GM18951 (cell line): ENCODE measurements at regions not wholly inside any gene's neighbourhood (a gene's known extent, or its start where the extent isn't known, plus 50 kb on each side); places are given as distances from the start of the nearest gene placed in this dataset.

ENCODE experiments used
- POLR2A ChIP-seq: IDR thresholded peaks from 4 replicates; pipeline ENCODE4 v1.6.1; 2011; ENCODE audit warnings: mild to moderate bottlenecking; ENCODE audit not compliant: insufficient read length, insufficient read depth; ENCODE audit errors: extremely low read depth
- in situ Hi-C: fragments of 300-500 bp; cut with MboI; formaldehyde crosslinking; loops from one replicate; pipeline ENCODE4 v1.12.0; 2022; ENCODE audit warnings: low sequenced_read_pairs, mixed read lengths, inconsistent platforms; ENCODE audit not compliant: unreplicated experiment

DNA sequence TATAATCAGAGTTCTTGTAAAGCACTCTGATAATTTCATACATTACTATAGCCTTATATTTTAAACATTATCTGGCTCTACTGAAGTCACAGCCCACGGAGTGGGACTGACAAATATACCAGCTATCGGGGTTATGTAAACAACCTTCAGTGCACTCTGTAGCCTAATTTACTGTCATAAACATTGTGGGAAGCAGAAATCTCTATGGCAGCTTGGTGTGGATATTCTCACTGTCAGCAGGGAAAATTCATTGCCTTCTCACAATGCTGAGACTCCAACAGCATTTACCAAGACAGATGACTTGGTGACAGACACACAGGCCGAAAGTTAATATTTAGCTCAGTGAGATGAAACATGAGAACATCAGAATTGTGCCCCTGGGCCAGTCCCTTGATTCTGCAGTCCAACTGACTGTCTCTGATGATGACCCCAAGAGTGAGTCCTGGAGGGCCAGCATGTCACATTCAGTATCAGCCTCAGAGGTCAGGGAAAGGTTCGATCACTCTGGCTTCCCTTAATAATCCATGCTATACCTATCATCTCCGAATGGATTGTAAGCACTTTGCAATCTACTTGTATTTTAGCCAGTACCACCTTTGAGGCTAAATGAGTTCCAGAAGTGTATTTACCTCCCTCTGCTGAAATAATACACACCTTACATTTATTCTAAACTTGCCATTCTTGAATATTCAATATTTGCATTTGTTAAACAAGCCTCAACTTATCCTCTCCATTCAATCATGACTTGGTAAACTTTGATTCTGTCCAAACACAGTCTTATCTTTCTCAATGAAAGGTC is 146.2 kb upstream of the OSR1 start:
- in situ Hi-C loops: no loop called here

DNA sequence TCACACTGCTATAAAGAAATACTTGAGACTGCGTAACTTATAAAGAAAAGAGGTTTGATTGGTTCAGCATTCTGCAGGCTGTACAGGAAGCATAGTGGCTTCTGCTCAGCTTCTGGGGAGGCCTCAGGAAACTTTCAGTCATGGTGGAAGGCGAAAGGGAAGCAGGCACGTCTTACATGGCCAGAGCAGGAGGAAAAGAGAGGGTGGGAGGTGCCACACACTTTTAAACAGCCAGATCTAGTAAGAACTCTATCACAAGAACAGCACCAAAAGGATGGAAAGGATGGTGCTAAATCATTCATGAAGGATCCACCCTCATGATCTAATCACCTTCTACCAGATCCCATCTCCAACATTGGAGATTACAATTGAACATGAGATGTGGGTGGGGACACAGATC is 145.5 kb upstream of the OSR1 start:
- in situ Hi-C loops: no loop called here
- TF ChIP-seq POLR2A: no peak

More for the DNA sequence above, 146.2 kb upstream of the OSR1 start:
- no peak for TF ChIP-seq POLR2A

DNA sequence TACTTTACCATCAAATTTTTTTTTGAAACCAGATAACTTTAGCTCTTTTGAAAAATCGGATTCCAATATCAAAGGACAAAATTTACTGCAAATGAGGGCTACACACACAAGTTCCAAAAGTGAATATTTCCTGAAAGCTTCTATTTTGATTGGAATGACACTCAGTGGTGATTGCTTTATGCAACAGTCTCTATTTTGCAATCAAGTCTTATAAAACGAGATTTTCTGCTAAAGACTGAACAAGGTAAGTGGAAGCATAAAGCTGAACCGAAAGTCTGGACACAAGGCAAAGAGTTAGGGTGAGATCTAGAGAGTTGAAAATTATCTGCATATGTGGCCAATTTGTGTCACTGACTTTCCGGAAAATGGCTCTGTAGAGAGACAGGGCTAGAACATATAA is 145.0 kb upstream of the OSR1 start:
- in situ Hi-C loops: no loop called here
- no peak for TF ChIP-seq POLR2A

DNA sequence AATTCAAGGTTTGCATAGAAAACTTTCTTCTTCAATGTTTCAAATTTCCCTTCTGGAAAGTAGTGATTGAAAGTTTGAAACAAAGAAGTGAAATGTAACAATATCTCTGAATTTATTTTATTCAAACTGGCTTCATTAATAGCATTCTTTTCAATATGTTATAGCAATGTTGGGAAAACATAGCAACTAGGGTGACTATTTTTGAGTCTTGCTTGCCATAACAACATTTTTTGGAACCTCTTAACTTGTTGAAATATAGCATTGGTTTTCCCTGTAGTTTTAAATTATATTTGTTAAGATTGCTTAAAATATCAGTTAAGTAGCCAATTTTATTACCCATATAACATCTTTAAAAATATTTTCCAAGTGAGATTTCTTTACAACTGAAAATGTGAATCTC is 141.7 kb upstream of the OSR1 start:
- in situ Hi-C loops: no loop called here
- TF ChIP-seq POLR2A: no peak

- in situ Hi-C loops: no loop called here
- no peak for TF ChIP-seq POLR2A
These were observed 138.2 kb upstream of the OSR1 start for GRCh38 chr2:19496646-19497045.

DNA sequence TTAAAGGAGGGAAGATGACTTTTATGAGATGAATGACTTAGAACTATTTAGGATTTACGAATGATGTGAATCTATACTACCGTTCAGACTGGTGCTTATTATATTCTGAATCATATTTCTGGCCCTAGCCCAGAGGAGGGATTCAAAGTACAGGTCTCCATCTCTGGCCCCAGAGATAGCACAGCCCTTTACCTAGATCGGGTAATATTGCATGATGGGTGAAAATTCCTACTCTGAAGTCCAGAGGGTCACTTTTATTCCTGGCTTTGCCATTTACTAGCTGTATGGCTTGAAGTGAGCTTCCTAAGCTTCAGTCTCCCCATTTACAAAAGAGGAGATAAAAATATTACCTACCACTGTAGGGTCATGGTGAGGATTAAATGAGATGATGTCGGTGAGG is 135.8 kb upstream of the OSR1 start:
- in situ Hi-C loops: no loop called here
- TF ChIP-seq POLR2A: no peak

- in situ Hi-C loops: no loop called here
- TF ChIP-seq POLR2A: no peak
These were observed 133.4 kb upstream of the OSR1 start for GRCh38 chr2:19491796-19492195.

DNA sequence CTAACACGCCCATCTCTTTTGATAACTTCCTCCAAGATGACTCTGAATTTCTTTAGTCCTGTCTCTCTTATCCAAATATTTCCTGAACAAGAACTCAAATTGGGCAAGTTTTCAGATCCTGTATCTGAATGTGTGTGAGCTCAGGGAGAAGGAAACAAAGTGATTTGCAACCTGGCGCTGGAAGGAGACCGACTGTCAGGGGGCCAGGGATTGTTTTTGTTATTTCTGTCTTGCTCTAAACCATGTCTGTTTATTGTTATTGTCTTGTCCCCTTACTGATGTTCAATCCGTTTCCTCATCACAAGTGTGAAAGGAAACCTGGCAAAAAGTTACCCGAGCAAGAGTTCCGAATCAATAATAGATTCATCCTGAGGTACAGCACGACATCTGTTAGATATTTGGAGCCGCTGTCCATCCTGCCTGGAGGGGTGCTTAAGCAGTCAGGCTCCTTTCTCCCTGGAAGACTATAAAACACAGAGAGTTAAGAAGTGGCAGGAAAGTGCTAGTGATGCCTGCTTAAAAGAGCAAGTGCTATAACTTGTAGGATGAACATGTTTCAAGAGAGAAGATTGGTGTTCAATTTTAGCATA is 132.5 kb upstream of the OSR1 start:
- no peak for TF ChIP-seq POLR2A
- in situ Hi-C loops: no loop called here

GRCh38 chr2:19488009-19488691 is 129.7 kb upstream of the OSR1 start:
- in situ Hi-C loops: no loop called here
- no peak for TF ChIP-seq POLR2A

GRCh38 chr2:19484736-19485135 is 126.3 kb upstream of the OSR1 start:
- no peak for TF ChIP-seq POLR2A
- in situ Hi-C loops: no loop called here

GRCh38 chr2:19480673-19481072 is 122.2 kb upstream of the OSR1 start:
- in situ Hi-C loops: no loop called here

DNA sequence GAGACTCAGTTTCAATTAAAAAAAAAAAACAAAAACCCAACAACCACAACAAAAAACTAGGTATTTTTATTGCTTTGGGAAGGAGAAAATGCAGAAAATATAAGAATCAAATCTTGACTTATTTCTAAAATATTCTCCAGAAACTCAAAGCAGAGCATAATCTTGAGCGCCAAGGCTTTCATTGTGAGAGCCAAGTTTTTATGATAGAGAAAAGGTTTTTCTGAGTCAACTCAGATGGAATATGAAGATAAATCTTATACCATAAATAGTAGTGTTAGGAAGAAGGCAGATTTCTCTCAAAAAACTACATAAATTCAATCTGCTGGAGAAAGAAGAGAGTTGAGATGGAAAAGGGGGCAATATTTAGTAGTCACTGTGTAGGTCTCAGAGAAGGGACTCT is 121.2 kb upstream of the OSR1 start:
- TF ChIP-seq POLR2A: no peak
- in situ Hi-C loops: no loop called here

More at GRCh38 chr2:19480673-19481072, 122.2 kb upstream of the OSR1 start:
- TF ChIP-seq POLR2A: no peak

DNA sequence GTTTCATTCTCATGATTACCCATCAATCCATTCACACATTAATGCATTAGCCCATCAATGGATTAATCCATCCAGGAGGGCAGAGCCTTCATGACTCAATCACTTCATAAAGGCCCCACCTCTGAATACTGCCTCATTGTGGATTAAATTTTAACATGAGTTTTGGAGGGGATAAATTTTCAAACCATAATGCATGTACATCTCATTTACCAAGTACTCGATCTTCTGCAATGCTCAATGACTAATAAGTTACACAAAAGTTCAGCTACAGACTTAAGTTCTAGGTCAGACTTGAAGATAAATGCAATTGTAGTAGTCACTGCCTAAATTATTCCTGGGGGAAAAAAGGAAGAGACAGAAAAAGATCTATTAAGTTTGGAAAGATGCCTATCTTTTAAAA is 120.0 kb upstream of the OSR1 start:
- TF ChIP-seq POLR2A: no peak
- in situ Hi-C loops: no loop called here

DNA sequence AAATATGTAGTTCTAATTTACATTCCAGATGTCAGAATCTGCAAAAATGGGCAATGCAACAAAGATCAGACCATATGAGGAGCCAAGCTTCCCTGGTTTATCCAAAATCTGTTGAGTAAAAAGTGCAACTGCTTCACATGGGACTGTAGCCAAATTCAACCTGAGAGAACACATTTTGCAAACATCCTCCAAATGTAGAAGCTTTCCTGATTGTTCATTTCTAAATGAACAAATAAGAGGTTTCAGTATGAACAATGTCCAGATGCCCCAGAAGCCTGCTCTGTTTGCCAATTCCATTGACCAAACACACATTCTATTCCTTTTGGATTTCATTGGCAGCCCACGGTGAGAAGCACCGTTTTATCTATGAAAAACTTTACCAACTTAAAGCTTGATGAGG is 117.9 kb upstream of the OSR1 start:
- in situ Hi-C loops: no loop called here
- no peak for TF ChIP-seq POLR2A
